Trophoblast cell (in vitro differentiated cells and primary cell): ENCODE measurements at regions not wholly inside any gene's neighbourhood (a gene's known extent, or its start where the extent isn't known, plus 50 kb on each side); places are given as distances from the start of the nearest gene placed in this dataset.

Experiments
- DNase-seq, 2 donors: peaks; one replicate each; pipeline ENCODE4 v3.0.0-alpha.2; 2016
- H2AFZ ChIP-seq: 2 replicates; pipeline ENCODE4 v1.6.1; 2013; ENCODE audit warnings: low read length, moderate library complexity, mild to moderate bottlenecking; ENCODE audit not compliant: insufficient read depth, poor library complexity
- H2AK5ac ChIP-seq: 2 replicates; pipeline ENCODE4 v1.6.1; 2013; ENCODE audit warnings: mild to moderate bottlenecking, low read length
- H2BK120ac ChIP-seq: 2 replicates; pipeline ENCODE4 v1.6.1; 2013; ENCODE audit warnings: low read length, mild to moderate bottlenecking, moderate library complexity; ENCODE audit not compliant: insufficient read depth, poor library complexity
- H2BK12ac ChIP-seq: 2 replicates; pipeline ENCODE4 v1.6.1; 2013; ENCODE audit warnings: mild to moderate bottlenecking, low read length, moderate library complexity
- H2BK5ac ChIP-seq: 2 replicates; pipeline ENCODE4 v1.6.1; 2013; ENCODE audit warnings: low read length, low read depth, moderate library complexity, mild to moderate bottlenecking; ENCODE audit not compliant: poor library complexity
- H3K14ac ChIP-seq: 2 replicates; pipeline ENCODE4 v1.6.1; 2013; ENCODE audit warnings: mild to moderate bottlenecking, low read length
- H3K18ac ChIP-seq: 2 replicates; pipeline ENCODE4 v1.6.1; 2013; ENCODE audit warnings: mild to moderate bottlenecking, low read length
- H3K23ac ChIP-seq: 2 replicates; pipeline ENCODE4 v1.6.1; 2013; ENCODE audit warnings: low read length
- H3K27ac ChIP-seq: 2 replicates; pipeline ENCODE4 v1.5.1; 2013; ENCODE audit warnings: low read depth, mild to moderate bottlenecking, inconsistent platforms, low read length, moderate library complexity
- H3K27me3 ChIP-seq: 2 replicates; pipeline ENCODE4 v1.6.1; 2013; ENCODE audit warnings: inconsistent platforms, mild to moderate bottlenecking, low read length, moderate library complexity; ENCODE audit not compliant: insufficient read depth
- H3K36me3 ChIP-seq, 2 experiments: 1 replicate in 1 of 2; 2 replicates in 1 of 2; pipeline ENCODE4 v1.6.1; 2013; ENCODE audit warnings: low read length in 2 of 2, mild to moderate bottlenecking in 2 of 2, moderate library complexity in 1 of 2; ENCODE audit not compliant: insufficient read depth in 2 of 2, control insufficient read depth in 1 of 2
- H3K4ac ChIP-seq: 2 replicates; pipeline ENCODE4 v1.6.1; 2013; ENCODE audit warnings: low read depth, mild to moderate bottlenecking, low read length, moderate library complexity
- H3K4me1 ChIP-seq, 2 experiments: 1 replicate in 1 of 2; 2 replicates in 1 of 2; pipeline ENCODE4 v1.6.1; 2013; ENCODE audit warnings: low read length in 2 of 2, mild to moderate bottlenecking in 2 of 2, moderate library complexity in 1 of 2; ENCODE audit not compliant: insufficient read depth in 2 of 2, control insufficient read depth in 1 of 2
- H3K4me2 ChIP-seq: 2 replicates; pipeline ENCODE4 v1.6.1; 2013; ENCODE audit warnings: inconsistent platforms, mild to moderate bottlenecking, low read length, moderate library complexity
- H3K4me3 ChIP-seq: 2 replicates; pipeline ENCODE4 v1.5.1; 2013; ENCODE audit warnings: mild to moderate bottlenecking, low read depth, low read length, inconsistent platforms
- H3K79me1 ChIP-seq: one replicate; pipeline ENCODE4 v1.6.1; 2013; ENCODE audit warnings: low read length
- H3K79me2 ChIP-seq: 2 replicates; pipeline ENCODE4 v1.6.1; 2013; ENCODE audit warnings: low read length, mild to moderate bottlenecking; ENCODE audit not compliant: control insufficient read depth, insufficient read depth, poor library complexity
- H3K9ac ChIP-seq: 2 replicates; pipeline ENCODE4 v1.6.1; 2013; ENCODE audit warnings: mild to moderate bottlenecking, low read length
- H3K9me3 ChIP-seq: 2 replicates; pipeline ENCODE4 v1.6.1; 2013; ENCODE audit warnings: low read depth, mild to moderate bottlenecking, control low read depth, inconsistent platforms, low read length; ENCODE audit not compliant: insufficient read depth
- H4K12ac ChIP-seq: 2 replicates; pipeline ENCODE4 v1.6.1; 2013; ENCODE audit warnings: low read depth, mild to moderate bottlenecking, low read length, moderate library complexity
- H4K8ac ChIP-seq: 2 replicates; pipeline ENCODE4 v1.6.1; 2013; ENCODE audit warnings: low read depth, mild to moderate bottlenecking, low read length, moderate library complexity
- H4K91ac ChIP-seq: one replicate; pipeline ENCODE4 v1.6.1; 2013; ENCODE audit warnings: low read depth, mild to moderate bottlenecking, low read length, moderate library complexity
- WGBS: extraction: QIAGEN DNeasy Blood & Tissue Kit; methylation state at CpG from one replicate; pipeline ENCODE4 v1.1.7; 2013; ENCODE audit warnings: missing lambda C conversion rate; ENCODE audit not compliant: insufficient read length, insufficient coverage; ENCODE audit errors: extremely low coverage; 5-methylcytosine and 5-hydroxymethylcytosine counted together

DNA sequence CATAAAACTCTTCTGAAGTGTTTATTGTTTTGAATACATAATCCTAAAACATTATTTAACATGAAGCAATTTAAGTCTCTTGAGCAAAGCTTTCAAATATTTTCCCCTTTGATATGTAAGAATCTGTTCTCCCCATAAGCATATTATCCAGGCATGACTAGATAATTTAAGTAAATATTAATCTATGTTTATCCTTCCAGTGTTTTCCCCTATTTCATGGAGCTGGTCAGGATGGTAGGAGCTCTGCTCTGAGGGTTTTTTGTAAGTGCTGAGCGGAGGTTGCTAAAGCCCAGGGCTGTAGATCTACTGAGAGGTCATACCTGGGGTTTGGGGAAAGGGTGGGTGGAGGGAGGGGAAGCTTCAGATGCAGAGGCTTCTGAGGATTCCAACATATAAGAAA is 258.9 kb upstream of the SFRP2 start:
- no peaks in the 10 kb centered on the region for H3K79me1 ChIP-seq
- no peak overlapping the region for H2AFZ ChIP-seq
- no CpG with 5 or more reads among the region's 1 CpG for WGBS
- no peaks in the 10 kb centered on the region for H3K9me3 ChIP-seq
- no peak overlapping the region for H4K91ac ChIP-seq
- no peak overlapping the region for H2BK12ac ChIP-seq
- H4K12ac ChIP-seq: no peak overlapping the region
- H3K4me2 ChIP-seq: no peak overlapping the region
- H2BK5ac ChIP-seq: no peak overlapping the region
- H2BK120ac ChIP-seq: no peak overlapping the region
- no peak overlapping the region for H3K18ac ChIP-seq
- H3K36me3 ChIP-seq: no peaks in the 10 kb centered on the region
- no peak overlapping the region for H3K14ac ChIP-seq
- no peak overlapping the region for H3K4ac ChIP-seq
- no peaks in the 10 kb centered on the region for H3K79me2 ChIP-seq
- no peak overlapping the region for H2AK5ac ChIP-seq
- no peak overlapping the region for H3K27ac ChIP-seq
- no peak overlapping the region for H4K8ac ChIP-seq
- DNase-seq: no peak
- no peak overlapping the region for H3K23ac ChIP-seq
- H3K4me3 ChIP-seq: no peak overlapping the region
- no peak overlapping the region for H3K9ac ChIP-seq
- no peaks in the 10 kb centered on the region for H3K4me1 ChIP-seq
- no peaks in the 10 kb centered on the region for H3K27me3 ChIP-seq

GRCh38 chr4:154044742-154045485 is 256.0 kb upstream of the SFRP2 start:
- Histone ChIP-seq H3K9me3 (no peaks in the 10 kb centered on the region), H2AK5ac (no peak overlapping the region), H3K4ac (no peak overlapping the region), H3K23ac (no peak overlapping the region), H4K8ac (no peak overlapping the region), H2BK120ac (no peak overlapping the region), H3K27me3 (no peaks in the 10 kb centered on the region), H3K4me1 (no peaks in the 10 kb centered on the region), H3K36me3 (no peaks in the 10 kb centered on the region), H3K4me2 (no peak overlapping the region), H3K79me2 (no peaks in the 10 kb centered on the region), H3K18ac (no peak overlapping the region), H4K91ac (no peak overlapping the region), H3K9ac (no peak overlapping the region), H3K4me3 (no peak overlapping the region), H3K14ac (no peak overlapping the region), H2BK12ac (no peak overlapping the region), H3K79me1 (no peaks in the 10 kb centered on the region), H3K27ac (no peak overlapping the region), H2BK5ac (no peak overlapping the region), H4K12ac (no peak overlapping the region), H2AFZ (no peak overlapping the region)
- no CpG with 5 or more reads among the region's 4 CpGs for WGBS
- no peak for DNase-seq

DNA sequence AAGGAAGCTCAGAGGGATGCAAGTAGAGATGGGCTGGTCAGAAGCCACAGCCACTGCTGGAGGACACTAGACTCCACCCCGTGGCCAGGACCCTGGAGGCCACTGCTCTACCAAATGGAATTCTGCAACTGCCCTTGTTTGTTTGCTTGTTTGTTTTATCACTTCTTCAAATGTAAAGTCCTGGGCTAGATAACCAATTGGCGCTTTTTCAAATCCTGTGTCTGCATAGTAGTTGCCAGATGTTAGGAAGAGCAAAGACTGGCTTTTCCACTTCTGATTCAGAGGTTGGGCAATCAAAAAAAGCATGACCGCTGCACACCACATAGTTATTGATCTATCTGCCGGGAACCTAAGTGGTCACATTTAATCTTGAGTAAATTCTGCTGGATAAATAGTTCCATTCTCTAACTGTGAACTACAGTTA is 255.2 kb upstream of the SFRP2 start:
- H4K8ac ChIP-seq: no peak overlapping the region
- WGBS: no CpG with 5 or more reads among the region's 4 CpGs
- H3K9ac ChIP-seq: peak overlapping the region; percentile 38
- no peak overlapping the region for H2BK12ac ChIP-seq
- no peak overlapping the region for H3K18ac ChIP-seq
- no peaks in the 10 kb centered on the region for H3K27me3 ChIP-seq
- no peak overlapping the region for H3K14ac ChIP-seq
- H2AFZ ChIP-seq: no peak overlapping the region
- no peaks in the 10 kb centered on the region for H3K9me3 ChIP-seq
- H3K79me1 ChIP-seq: no peaks in the 10 kb centered on the region
- no peaks in the 10 kb centered on the region for H3K4me1 ChIP-seq
- H3K4me3 ChIP-seq: no peak overlapping the region
- no peak overlapping the region for H3K4ac ChIP-seq
- H2AK5ac ChIP-seq: no peak overlapping the region
- H3K4me2 ChIP-seq: no peak overlapping the region
- no peaks in the 10 kb centered on the region for H3K79me2 ChIP-seq
- H3K23ac ChIP-seq: no peak overlapping the region
- H2BK5ac ChIP-seq: no peak overlapping the region
- no peak overlapping the region for H2BK120ac ChIP-seq
- H3K27ac ChIP-seq: no peak overlapping the region
- H4K91ac ChIP-seq: no peak overlapping the region
- no peak for DNase-seq
- H4K12ac ChIP-seq: no peak overlapping the region
- H3K36me3 ChIP-seq: no peaks in the 10 kb centered on the region

DNA sequence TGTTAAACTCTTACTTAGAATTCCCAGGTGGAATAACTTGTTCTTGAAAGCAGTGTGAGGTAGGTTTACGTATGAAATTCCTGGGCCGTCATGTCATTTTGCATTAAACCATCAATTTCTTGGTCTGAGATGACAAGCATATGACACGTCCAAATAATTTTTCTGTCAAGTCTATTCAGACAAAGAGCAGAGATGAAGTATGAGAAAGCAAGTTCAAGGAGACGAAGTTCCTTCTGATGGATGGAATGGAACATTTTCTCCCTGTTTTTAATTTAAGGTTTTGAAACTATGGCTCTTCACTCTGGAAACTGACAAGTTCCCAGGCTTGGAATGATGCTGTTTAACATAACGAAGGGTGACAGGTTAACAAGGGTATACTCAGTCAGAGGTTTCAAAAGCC is 252.8 kb upstream of the SFRP2 start:
- WGBS: no CpG with 5 or more reads among the region's 5 CpGs
- Histone ChIP-seq H2BK5ac (no peak overlapping the region), H3K9me3 (no peaks in the 10 kb centered on the region), H3K27ac (no peak overlapping the region), H3K4ac (no peak overlapping the region), H3K79me1 (no peaks in the 10 kb centered on the region), H2AK5ac (no peak overlapping the region), H4K91ac (no peak overlapping the region), H3K4me3 (no peak overlapping the region), H3K18ac (no peak overlapping the region), H3K36me3 (no peaks in the 10 kb centered on the region), H3K9ac (no peak overlapping the region), H3K14ac (no peak overlapping the region), H3K4me1 (no peaks in the 10 kb centered on the region), H3K23ac (no peak overlapping the region), H3K79me2 (no peaks in the 10 kb centered on the region), H3K27me3 (no peaks in the 10 kb centered on the region), H3K4me2 (no peak overlapping the region), H4K12ac (no peak overlapping the region), H2BK120ac (no peak overlapping the region), H2AFZ (no peak overlapping the region), H4K8ac (no peak overlapping the region), H2BK12ac (no peak overlapping the region)
- DNase-seq: no peak
